Trophoblast cell (in vitro differentiated cells and primary cell): ENCODE measurements at regions not wholly inside any gene's neighbourhood (a gene's known extent, or its start where the extent isn't known, plus 50 kb on each side); places are given as distances from the start of the nearest gene placed in this dataset.

Experiments used
- DNase-seq, 2 donors: peaks; one replicate each; pipeline ENCODE4 v3.0.0-alpha.2; 2016
- H2AFZ ChIP-seq: 2 replicates; pipeline ENCODE4 v1.6.1; 2013; ENCODE audit warnings: low read length, moderate library complexity, mild to moderate bottlenecking; ENCODE audit not compliant: insufficient read depth, poor library complexity
- H2AK5ac ChIP-seq: 2 replicates; pipeline ENCODE4 v1.6.1; 2013; ENCODE audit warnings: mild to moderate bottlenecking, low read length
- H2BK120ac ChIP-seq: 2 replicates; pipeline ENCODE4 v1.6.1; 2013; ENCODE audit warnings: low read length, mild to moderate bottlenecking, moderate library complexity; ENCODE audit not compliant: insufficient read depth, poor library complexity
- H2BK12ac ChIP-seq: 2 replicates; pipeline ENCODE4 v1.6.1; 2013; ENCODE audit warnings: mild to moderate bottlenecking, low read length, moderate library complexity
- H2BK5ac ChIP-seq: 2 replicates; pipeline ENCODE4 v1.6.1; 2013; ENCODE audit warnings: low read length, low read depth, moderate library complexity, mild to moderate bottlenecking; ENCODE audit not compliant: poor library complexity
- H3K14ac ChIP-seq: 2 replicates; pipeline ENCODE4 v1.6.1; 2013; ENCODE audit warnings: mild to moderate bottlenecking, low read length
- H3K18ac ChIP-seq: 2 replicates; pipeline ENCODE4 v1.6.1; 2013; ENCODE audit warnings: mild to moderate bottlenecking, low read length
- H3K23ac ChIP-seq: 2 replicates; pipeline ENCODE4 v1.6.1; 2013; ENCODE audit warnings: low read length
- H3K27ac ChIP-seq: 2 replicates; pipeline ENCODE4 v1.5.1; 2013; ENCODE audit warnings: low read depth, mild to moderate bottlenecking, inconsistent platforms, low read length, moderate library complexity
- H3K27me3 ChIP-seq: 2 replicates; pipeline ENCODE4 v1.6.1; 2013; ENCODE audit warnings: inconsistent platforms, mild to moderate bottlenecking, low read length, moderate library complexity; ENCODE audit not compliant: insufficient read depth
- H3K36me3 ChIP-seq, 2 experiments: 1 replicate in 1 of 2; 2 replicates in 1 of 2; pipeline ENCODE4 v1.6.1; 2013; ENCODE audit warnings: low read length in 2 of 2, mild to moderate bottlenecking in 2 of 2, moderate library complexity in 1 of 2; ENCODE audit not compliant: insufficient read depth in 2 of 2, control insufficient read depth in 1 of 2
- H3K4ac ChIP-seq: 2 replicates; pipeline ENCODE4 v1.6.1; 2013; ENCODE audit warnings: low read depth, mild to moderate bottlenecking, low read length, moderate library complexity
- H3K4me1 ChIP-seq, 2 experiments: 1 replicate in 1 of 2; 2 replicates in 1 of 2; pipeline ENCODE4 v1.6.1; 2013; ENCODE audit warnings: low read length in 2 of 2, mild to moderate bottlenecking in 2 of 2, moderate library complexity in 1 of 2; ENCODE audit not compliant: insufficient read depth in 2 of 2, control insufficient read depth in 1 of 2
- H3K4me2 ChIP-seq: 2 replicates; pipeline ENCODE4 v1.6.1; 2013; ENCODE audit warnings: inconsistent platforms, mild to moderate bottlenecking, low read length, moderate library complexity
- H3K4me3 ChIP-seq: 2 replicates; pipeline ENCODE4 v1.5.1; 2013; ENCODE audit warnings: mild to moderate bottlenecking, low read depth, low read length, inconsistent platforms
- H3K79me1 ChIP-seq: one replicate; pipeline ENCODE4 v1.6.1; 2013; ENCODE audit warnings: low read length
- H3K79me2 ChIP-seq: 2 replicates; pipeline ENCODE4 v1.6.1; 2013; ENCODE audit warnings: low read length, mild to moderate bottlenecking; ENCODE audit not compliant: control insufficient read depth, insufficient read depth, poor library complexity
- H3K9ac ChIP-seq: 2 replicates; pipeline ENCODE4 v1.6.1; 2013; ENCODE audit warnings: mild to moderate bottlenecking, low read length
- H3K9me3 ChIP-seq: 2 replicates; pipeline ENCODE4 v1.6.1; 2013; ENCODE audit warnings: low read depth, mild to moderate bottlenecking, control low read depth, inconsistent platforms, low read length; ENCODE audit not compliant: insufficient read depth
- H4K12ac ChIP-seq: 2 replicates; pipeline ENCODE4 v1.6.1; 2013; ENCODE audit warnings: low read depth, mild to moderate bottlenecking, low read length, moderate library complexity
- H4K8ac ChIP-seq: 2 replicates; pipeline ENCODE4 v1.6.1; 2013; ENCODE audit warnings: low read depth, mild to moderate bottlenecking, low read length, moderate library complexity
- H4K91ac ChIP-seq: one replicate; pipeline ENCODE4 v1.6.1; 2013; ENCODE audit warnings: low read depth, mild to moderate bottlenecking, low read length, moderate library complexity
- WGBS: extraction: QIAGEN DNeasy Blood & Tissue Kit; methylation state at CpG from one replicate; pipeline ENCODE4 v1.1.7; 2013; ENCODE audit warnings: missing lambda C conversion rate; ENCODE audit not compliant: insufficient read length, insufficient coverage; ENCODE audit errors: extremely low coverage; 5-methylcytosine and 5-hydroxymethylcytosine counted together

GRCh38 chr11:35876786-35877185 is 67.1 kb upstream of the LDLRAD3 start:
- H3K14ac ChIP-seq, result no peak overlapping the region
- no CpG with 5 or more reads among the region's 4 CpGs for WGBS

GRCh38 chr11:35878741-35879140 is 65.1 kb upstream of the LDLRAD3 start:
- DNase-seq, result no peak
- Histone ChIP-seq H3K4me2 (no peak overlapping the region), H3K23ac (no peak overlapping the region), H3K18ac (no peak overlapping the region), H3K9ac (no peak overlapping the region), H4K91ac (no peak overlapping the region), H4K8ac (no peak overlapping the region), H3K79me2 (no peaks in the 10 kb centered on the region), H3K4me1 (no peaks in the 10 kb centered on the region), H3K9me3 (no peaks in the 10 kb centered on the region), H3K36me3 (no peaks in the 10 kb centered on the region), H4K12ac (no peak overlapping the region), H3K14ac (no peak overlapping the region), H2BK120ac (no peak overlapping the region), H3K4me3 (no peak overlapping the region), H2AK5ac (no peak overlapping the region), H3K27me3 (no peaks in the 10 kb centered on the region), H2AFZ (no peak overlapping the region), H3K4ac (no peak overlapping the region), H3K27ac (no peak overlapping the region), H2BK5ac (no peak overlapping the region), H3K79me1 (no peaks in the 10 kb centered on the region), H2BK12ac (no peak overlapping the region)
- no CpG with 5 or more reads among the region's 3 CpGs for WGBS

More at GRCh38 chr11:35876786-35877185, 67.1 kb upstream of the LDLRAD3 start:
- no peaks in the 10 kb centered on the region for H3K4me1 ChIP-seq
- DNase-seq, result no peak
- H3K27ac ChIP-seq, result no peak overlapping the region
- H2BK12ac ChIP-seq, result no peak overlapping the region
- no peak overlapping the region for H3K4me2 ChIP-seq
- no peak overlapping the region for H4K8ac ChIP-seq
- no peak overlapping the region for H2BK5ac ChIP-seq
- no peaks in the 10 kb centered on the region for H3K36me3 ChIP-seq
- H3K4me3 ChIP-seq, result no peak overlapping the region
- no peaks in the 10 kb centered on the region for H3K79me2 ChIP-seq
- H3K18ac ChIP-seq, result no peak overlapping the region
- no peak overlapping the region for H2AFZ ChIP-seq
- no peaks in the 10 kb centered on the region for H3K27me3 ChIP-seq
- H3K4ac ChIP-seq, result no peak overlapping the region
- no peak overlapping the region for H3K23ac ChIP-seq
- H3K9ac ChIP-seq, result no peak overlapping the region
- H2AK5ac ChIP-seq, result no peak overlapping the region
- H3K9me3 ChIP-seq, result no peaks in the 10 kb centered on the region
- H4K91ac ChIP-seq, result no peak overlapping the region
- no peak overlapping the region for H2BK120ac ChIP-seq
- no peak overlapping the region for H4K12ac ChIP-seq
- H3K79me1 ChIP-seq, result no peaks in the 10 kb centered on the region

DNA sequence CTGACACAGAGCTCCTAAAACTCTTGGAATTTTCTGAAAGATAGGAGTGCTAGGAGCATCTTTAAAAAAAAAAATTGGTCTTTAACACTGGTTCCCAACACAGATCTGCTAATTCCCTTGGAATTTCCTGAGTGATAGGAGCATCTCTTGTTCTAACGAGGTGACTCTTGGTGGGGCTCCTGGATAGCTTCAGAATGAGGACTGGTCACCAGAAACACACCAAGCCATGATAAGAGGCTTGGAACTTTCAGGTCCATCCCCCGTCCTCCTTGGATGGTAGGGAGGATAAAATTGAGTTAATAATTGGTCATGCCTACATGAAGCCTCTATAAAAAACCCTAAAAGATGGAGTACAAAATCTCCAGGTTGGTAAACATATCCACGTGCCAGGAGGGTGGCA is 64.5 kb upstream of the LDLRAD3 start:
- Histone ChIP-seq H3K27ac (no peak overlapping the region), H3K27me3 (no peaks in the 10 kb centered on the region), H4K91ac (no peak overlapping the region), H4K12ac (no peak overlapping the region), H2BK5ac (no peak overlapping the region), H3K36me3 (no peaks in the 10 kb centered on the region), H3K4me2 (no peak overlapping the region), H3K4ac (no peak overlapping the region), H2BK120ac (no peak overlapping the region), H3K9me3 (no peaks in the 10 kb centered on the region), H3K4me1 (no peaks in the 10 kb centered on the region), H2BK12ac (no peak overlapping the region), H3K4me3 (no peak overlapping the region), H3K14ac (no peak overlapping the region), H3K18ac (no peak overlapping the region), H3K9ac (no peak overlapping the region), H2AK5ac (no peak overlapping the region), H3K23ac (no peak overlapping the region), H2AFZ (no peak overlapping the region), H4K8ac (no peak overlapping the region), H3K79me1 (no peaks in the 10 kb centered on the region), H3K79me2 (no peaks in the 10 kb centered on the region)
- DNase-seq, result no peak
- WGBS, result no CpG with 5 or more reads among the region's 3 CpGs

DNA sequence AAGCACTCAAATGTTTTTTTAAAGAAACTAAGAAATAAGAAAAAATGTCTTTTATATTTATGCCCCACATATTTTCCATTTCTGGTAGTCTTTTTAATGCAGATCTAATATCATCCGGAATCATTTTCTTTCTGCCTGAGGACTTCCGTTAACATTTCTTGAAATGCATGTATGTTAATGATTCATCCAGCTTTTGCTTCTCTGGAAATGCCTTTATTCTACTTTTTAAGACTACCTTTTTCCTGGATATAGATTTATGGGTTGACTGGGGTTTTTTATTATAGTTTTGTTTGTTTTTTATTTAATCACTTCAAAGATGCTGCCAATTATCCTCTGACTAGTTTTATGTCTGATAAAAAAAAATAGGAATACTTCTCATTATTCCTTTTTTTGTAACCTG is 57.1 kb upstream of the LDLRAD3 start:
- H3K36me3 ChIP-seq, result no peaks in the 10 kb centered on the region
- peaks cover 0 to 2% of the 10 kb centered on the region in 2 experiments for H3K4me1 ChIP-seq
- H3K4me3 ChIP-seq, result no peak overlapping the region
- no peak overlapping the region for H2BK5ac ChIP-seq
- H3K79me1 ChIP-seq, result no peaks in the 10 kb centered on the region
- no peak overlapping the region for H3K23ac ChIP-seq
- no peaks in the 10 kb centered on the region for H3K27me3 ChIP-seq
- H3K4ac ChIP-seq, result no peak overlapping the region
- H3K14ac ChIP-seq, result no peak overlapping the region
- no peak overlapping the region for H3K18ac ChIP-seq
- H3K9ac ChIP-seq, result no peak overlapping the region
- H3K79me2 ChIP-seq, result no peaks in the 10 kb centered on the region
- H4K12ac ChIP-seq, result no peak overlapping the region
- no peak overlapping the region for H4K91ac ChIP-seq
- no peak overlapping the region for H2AFZ ChIP-seq
- no peak overlapping the region for H4K8ac ChIP-seq
- no peaks in the 10 kb centered on the region for H3K9me3 ChIP-seq
- no peak overlapping the region for H3K4me2 ChIP-seq
- no peak overlapping the region for H3K27ac ChIP-seq
- H2BK12ac ChIP-seq, result no peak overlapping the region
- DNase-seq, result no peak
- no peak overlapping the region for H2BK120ac ChIP-seq
- H2AK5ac ChIP-seq, result no peak overlapping the region
- no CpG with 5 or more reads among the region's 2 CpGs for WGBS
